Skeletal muscle satellite cell (primary cell): ENCODE measurements at regions not wholly inside any gene's neighbourhood (a gene's known extent, or its start where the extent isn't known, plus 50 kb on each side); places are given as distances from the start of the nearest gene placed in this dataset.

ENCODE experiments used
- H3K27me3 ChIP-seq: 2 replicates; pipeline ENCODE4 v1.7.0; 2013; ENCODE audit warnings: low read length; ENCODE audit not compliant: control insufficient read depth, insufficient read depth
- H3K36me3 ChIP-seq: 2 replicates; pipeline ENCODE4 v1.7.0; 2013; ENCODE audit warnings: mild to moderate bottlenecking, control low read depth, low read length; ENCODE audit not compliant: insufficient read depth
- H3K4me1 ChIP-seq: 2 replicates; pipeline ENCODE4 v1.7.0; 2013; ENCODE audit warnings: low read length; ENCODE audit not compliant: control insufficient read depth, insufficient read depth
- H3K4me2 ChIP-seq: 2 replicates; pipeline ENCODE4 v1.7.0; 2013; ENCODE audit warnings: mild to moderate bottlenecking, low read length
- H3K4me3 ChIP-seq: 2 replicates; pipeline ENCODE4 v1.7.0; 2013; ENCODE audit warnings: low read length
- H3K9ac ChIP-seq: 2 replicates; pipeline ENCODE4 v1.7.0; 2013; ENCODE audit warnings: mild to moderate bottlenecking, low read depth, low read length, moderate library complexity
- H3K9me3 ChIP-seq: replicated peaks from 2 replicates; pipeline ENCODE4 v1.7.0; 2013; ENCODE audit warnings: mild to moderate bottlenecking, control low read depth, low read length

GRCh38 chr9:115764645-115765044 is 388.9 kb upstream of the PAPPA start:
- H3K36me3 ChIP-seq = no peaks in the 10 kb centered on the region
- H3K4me2 ChIP-seq = no peak overlapping the region
- H3K27me3 ChIP-seq = no peaks in the 10 kb centered on the region
- no peaks in the 10 kb centered on the region for H3K9me3 ChIP-seq
- H3K4me3 ChIP-seq = no peak overlapping the region
- no peaks in the 10 kb centered on the region for H3K4me1 ChIP-seq
- H3K9ac ChIP-seq = no peak overlapping the region

- Histone ChIP-seq H3K4me2 (no peak overlapping the region), H3K36me3 (no peaks in the 10 kb centered on the region), H3K4me3 (no peak overlapping the region), H3K27me3 (no peaks in the 10 kb centered on the region), H3K9ac (no peak overlapping the region), H3K4me1 (no peaks in the 10 kb centered on the region), H3K9me3 (no peaks in the 10 kb centered on the region)
Observed at GRCh38 chr9:115765060-115765459, 388.5 kb upstream of the PAPPA start.

- Histone ChIP-seq H3K9ac (no peak overlapping the region), H3K36me3 (no peaks in the 10 kb centered on the region), H3K4me3 (no peak overlapping the region), H3K4me1 (no peaks in the 10 kb centered on the region), H3K9me3 (no peaks in the 10 kb centered on the region), H3K27me3 (no peaks in the 10 kb centered on the region), H3K4me2 (no peak overlapping the region)
Observed at GRCh38 chr9:115766370-115766955, 387.1 kb upstream of the PAPPA start.

GRCh38 chr9:115770521-115770920 is 383.1 kb upstream of the PAPPA start:
- Histone ChIP-seq H3K9me3 (no peaks in the 10 kb centered on the region), H3K4me2 (no peak overlapping the region), H3K4me3 (no peak overlapping the region), H3K9ac (no peak overlapping the region), H3K4me1 (no peaks in the 10 kb centered on the region), H3K36me3 (no peaks in the 10 kb centered on the region), H3K27me3 (no peaks in the 10 kb centered on the region)

- Histone ChIP-seq H3K27me3 (no peaks in the 10 kb centered on the region), H3K4me1 (no peaks in the 10 kb centered on the region), H3K4me3 (no peak overlapping the region), H3K4me2 (no peak overlapping the region), H3K9me3 (no peaks in the 10 kb centered on the region), H3K9ac (no peak overlapping the region), H3K36me3 (no peaks in the 10 kb centered on the region)
Observed at GRCh38 chr9:115775659-115776058, 377.9 kb upstream of the PAPPA start.

GRCh38 chr9:115777610-115778009 is 376.0 kb upstream of the PAPPA start:
- Histone ChIP-seq H3K27me3 (no peaks in the 10 kb centered on the region), H3K4me1 (no peaks in the 10 kb centered on the region), H3K36me3 (no peaks in the 10 kb centered on the region), H3K4me3 (no peak overlapping the region), H3K9me3 (no peaks in the 10 kb centered on the region), H3K4me2 (no peak overlapping the region), H3K9ac (no peak overlapping the region)

- no peaks in the 10 kb centered on the region for H3K27me3 ChIP-seq
- no peaks in the 10 kb centered on the region for H3K36me3 ChIP-seq
- H3K4me1 ChIP-seq = peaks cover 2% of the 10 kb centered on the region
- no peak overlapping the region for H3K4me3 ChIP-seq
- no peaks in the 10 kb centered on the region for H3K9me3 ChIP-seq
- no peak overlapping the region for H3K4me2 ChIP-seq
- no peak overlapping the region for H3K9ac ChIP-seq
Observed at GRCh38 chr9:115781070-115781736, 372.4 kb upstream of the PAPPA start.

GRCh38 chr9:115786321-115786720 is 367.3 kb upstream of the PAPPA start:
- H3K27me3 ChIP-seq = no peaks in the 10 kb centered on the region

GRCh38 chr9:115790520-115790919 is 363.1 kb upstream of the PAPPA start:
- H3K4me1 ChIP-seq = peaks cover 4% of the 10 kb centered on the region
- no peaks in the 10 kb centered on the region for H3K9me3 ChIP-seq
- H3K4me2 ChIP-seq = no peak overlapping the region

More at GRCh38 chr9:115786321-115786720, 367.3 kb upstream of the PAPPA start:
- Histone ChIP-seq H3K36me3 (no peaks in the 10 kb centered on the region), H3K4me3 (no peak overlapping the region), H3K4me1 (peaks cover 4% of the 10 kb centered on the region), H3K4me2 (no peak overlapping the region), H3K9ac (no peak overlapping the region), H3K9me3 (no peaks in the 10 kb centered on the region)

GRCh38 chr9:115794921-115795475 is 358.6 kb upstream of the PAPPA start:
- Histone ChIP-seq H3K4me1 (no peaks in the 10 kb centered on the region), H3K4me2 (no peak overlapping the region), H3K9me3 (no peaks in the 10 kb centered on the region), H3K36me3 (no peaks in the 10 kb centered on the region), H3K4me3 (no peak overlapping the region), H3K27me3 (no peaks in the 10 kb centered on the region), H3K9ac (no peak overlapping the region)

More at GRCh38 chr9:115790520-115790919, 363.1 kb upstream of the PAPPA start:
- Histone ChIP-seq H3K9ac (no peak overlapping the region), H3K4me3 (no peak overlapping the region), H3K27me3 (no peaks in the 10 kb centered on the region), H3K36me3 (no peaks in the 10 kb centered on the region)

GRCh38 chr9:115799734-115800133 is 353.9 kb upstream of the PAPPA start:
- Histone ChIP-seq H3K9me3 (no peaks in the 10 kb centered on the region), H3K27me3 (no peaks in the 10 kb centered on the region), H3K4me2 (no peak overlapping the region), H3K9ac (no peak overlapping the region), H3K4me1 (no peaks in the 10 kb centered on the region), H3K36me3 (no peaks in the 10 kb centered on the region), H3K4me3 (no peak overlapping the region)

GRCh38 chr9:115804206-115804605 is 349.4 kb upstream of the PAPPA start:
- Histone ChIP-seq H3K36me3 (no peaks in the 10 kb centered on the region), H3K4me1 (no peaks in the 10 kb centered on the region), H3K4me2 (no peak overlapping the region), H3K4me3 (no peak overlapping the region), H3K27me3 (no peaks in the 10 kb centered on the region), H3K9me3 (no peaks in the 10 kb centered on the region), H3K9ac (no peak overlapping the region)
